HCEC 1CT (cell line): ENCODE measurements at regions not wholly inside any gene's neighbourhood (a gene's known extent, or its start where the extent isn't known, plus 50 kb on each side); places are given as distances from the start of the nearest gene placed in this dataset.

ENCODE experiments used
- DNase-seq: peaks from one replicate; pipeline ENCODE4 v3.0.0-alpha.2; 2017

- no peak for DNase-seq
These were observed 701.7 kb downstream of the RWDD3 start for GRCh38 chr1:95935719-95936118.

- no peak for DNase-seq
These were observed 707.2 kb downstream of the RWDD3 start for GRCh38 chr1:95941121-95941798.

GRCh38 chr1:95948023-95948422, 714.0 kb downstream of the RWDD3 start:
- no peak for DNase-seq

- no peak for DNase-seq
These were observed 717.5 kb downstream of the RWDD3 start for GRCh38 chr1:95951371-95952102.

- peak; percentile 38 for DNase-seq
These were observed 719.0 kb downstream of the RWDD3 start for GRCh38 chr1:95953015-95953414.

GRCh38 chr1:95954585-95954984, 720.6 kb downstream of the RWDD3 start:
- no peak for DNase-seq

- DNase-seq = no peak
These were observed 722.2 kb downstream of the RWDD3 start for GRCh38 chr1:95956215-95956614.

- no peak for DNase-seq
These were observed 723.7 kb downstream of the RWDD3 start for GRCh38 chr1:95957748-95958147.

GRCh38 chr1:95966866-95967265, 732.9 kb downstream of the RWDD3 start:
- DNase-seq = no peak

GRCh38 chr1:95974586-95974985, 740.6 kb downstream of the RWDD3 start:
- peak; percentile 10 for DNase-seq

- DNase-seq = no peak
These were observed 738.9 kb upstream of the PTBP2 start for GRCh38 chr1:95982711-95983110.

- no peak for DNase-seq
These were observed 737.8 kb upstream of the PTBP2 start for GRCh38 chr1:95983831-95984230.

- DNase-seq = no peak
These were observed 736.7 kb upstream of the PTBP2 start for GRCh38 chr1:95984798-95985374.

GRCh38 chr1:95990033-95990432, 731.6 kb upstream of the PTBP2 start:
- no peak for DNase-seq

GRCh38 chr1:95991787-95992520, 729.6 kb upstream of the PTBP2 start:
- DNase-seq = no peak

- no peak for DNase-seq
These were observed 726.9 kb upstream of the PTBP2 start for GRCh38 chr1:95994643-95995042.

GRCh38 chr1:96002201-96002600, 719.4 kb upstream of the PTBP2 start:
- no peak for DNase-seq

- DNase-seq = no peak
These were observed 718.3 kb upstream of the PTBP2 start for GRCh38 chr1:96002969-96003964.

- DNase-seq = no peak
These were observed 711.7 kb upstream of the PTBP2 start for GRCh38 chr1:96009831-96010434.

GRCh38 chr1:96011606-96012005, 710.0 kb upstream of the PTBP2 start:
- no peak for DNase-seq

- no peak for DNase-seq
These were observed 705.4 kb upstream of the PTBP2 start for GRCh38 chr1:96016219-96016618.

- no peak for DNase-seq
These were observed 701.2 kb upstream of the PTBP2 start for GRCh38 chr1:96020378-96020777.
